ENCODE measurements at regions not wholly inside any gene's neighbourhood (a gene's known extent, or its start where the extent isn't known, plus 50 kb on each side); places are given as distances from the start of the nearest gene placed in this dataset.

- TF ChIP-seq POLR2A (IDR thresholded peaks at IDR 0.05) = no peak
- TF ChIP-seq CTCF (IDR thresholded peaks at IDR 0.05) = no peak
These were observed 217.5 kb downstream of the GLI2 start for GRCh38 chr2:120953066-120953756.
